Keratinocyte (primary cell): ENCODE measurements at regions not wholly inside any gene's neighbourhood (a gene's known extent, or its start where the extent isn't known, plus 50 kb on each side); places are given as distances from the start of the nearest gene placed in this dataset.

Experiments
- CTCF ChIP-seq, 3 experiments: IDR thresholded peaks in 1 of 3; conservative IDR thresholded peaks in 1 of 3; optimal IDR thresholded peaks in 1 of 3; 2 replicates in 2 of 3; 3 replicates in 1 of 3; pipeline versions ENCODE3 to v1.5.1; 2011; ENCODE audit warnings: low read length in 3 of 3, mild to moderate bottlenecking in 3 of 3, moderate library complexity in 2 of 3, control low read depth in 1 of 3, inconsistent platforms in 1 of 3; ENCODE audit not compliant: insufficient read depth in 2 of 3; ENCODE audit errors: extremely low read depth in 1 of 3
- EZH2 ChIP-seq: IDR thresholded peaks from one replicate; pipeline ENCODE4 v1.6.1; 2012; ENCODE audit warnings: inconsistent platforms, mild to moderate bottlenecking, low read length, moderate library complexity

- TF ChIP-seq CTCF (optimal IDR thresholded peaks at IDR 0.05 in 1 of 3, IDR thresholded peaks at IDR 0.05 in 1 of 3, conservative IDR thresholded peaks at IDR 0.05 in 1 of 3; ENCODE audit: extremely low read depth in 1 of 3, insufficient read depth in 2 of 3, low read length in 3 of 3) (no peak), EZH2 (no peak)
Measured at GRCh38 chr4:107470173-107470572, 249.9 kb downstream of the PAPSS1 start.
